ENCODE measurements at regions not wholly inside any gene's neighbourhood (a gene's known extent, or its start where the extent isn't known, plus 50 kb on each side); places are given as distances from the start of the nearest gene placed in this dataset.

DNA sequence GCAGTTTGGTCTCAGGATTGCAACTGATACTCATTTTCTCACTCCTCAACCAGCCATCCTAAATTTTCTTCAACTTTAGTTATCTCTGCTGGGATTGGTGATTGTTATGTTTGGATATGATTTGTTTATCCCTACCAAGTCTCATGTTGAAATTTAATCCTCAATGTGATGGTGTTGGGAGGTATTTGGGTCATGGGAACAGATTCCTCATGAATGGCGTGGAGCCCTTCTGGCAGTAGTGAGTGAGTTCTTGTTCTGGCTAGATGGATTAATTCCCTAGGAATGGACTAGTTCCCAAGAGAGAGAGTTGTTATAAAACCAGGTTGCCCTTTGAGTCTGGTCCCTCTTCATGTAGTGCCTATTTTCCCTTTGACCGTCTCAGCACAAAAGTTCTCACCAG lies 399.9 kb downstream of the SQOR start:
- TF ChIP-seq, protein P1, sequence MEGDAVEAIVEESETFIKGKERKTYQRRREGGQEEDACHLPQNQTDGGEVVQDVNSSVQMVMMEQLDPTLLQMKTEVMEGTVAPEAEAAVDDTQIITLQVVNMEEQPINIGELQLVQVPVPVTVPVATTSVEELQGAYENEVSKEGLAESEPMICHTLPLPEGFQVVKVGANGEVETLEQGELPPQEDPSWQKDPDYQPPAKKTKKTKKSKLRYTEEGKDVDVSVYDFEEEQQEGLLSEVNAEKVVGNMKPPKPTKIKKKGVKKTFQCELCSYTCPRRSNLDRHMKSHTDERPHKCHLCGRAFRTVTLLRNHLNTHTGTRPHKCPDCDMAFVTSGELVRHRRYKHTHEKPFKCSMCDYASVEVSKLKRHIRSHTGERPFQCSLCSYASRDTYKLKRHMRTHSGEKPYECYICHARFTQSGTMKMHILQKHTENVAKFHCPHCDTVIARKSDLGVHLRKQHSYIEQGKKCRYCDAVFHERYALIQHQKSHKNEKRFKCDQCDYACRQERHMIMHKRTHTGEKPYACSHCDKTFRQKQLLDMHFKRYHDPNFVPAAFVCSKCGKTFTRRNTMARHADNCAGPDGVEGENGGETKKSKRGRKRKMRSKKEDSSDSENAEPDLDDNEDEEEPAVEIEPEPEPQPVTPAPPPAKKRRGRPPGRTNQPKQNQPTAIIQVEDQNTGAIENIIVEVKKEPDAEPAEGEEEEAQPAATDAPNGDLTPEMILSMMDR (IDR thresholded peaks at IDR 0.05) = no peak
- TF ChIP-seq POLR2A (IDR thresholded peaks at IDR 0.05) = no peak
